ENCODE measurements at regions not wholly inside any gene's neighbourhood (a gene's known extent, or its start where the extent isn't known, plus 50 kb on each side); places are given as distances from the start of the nearest gene placed in this dataset.

- TF ChIP-seq, protein P1, sequence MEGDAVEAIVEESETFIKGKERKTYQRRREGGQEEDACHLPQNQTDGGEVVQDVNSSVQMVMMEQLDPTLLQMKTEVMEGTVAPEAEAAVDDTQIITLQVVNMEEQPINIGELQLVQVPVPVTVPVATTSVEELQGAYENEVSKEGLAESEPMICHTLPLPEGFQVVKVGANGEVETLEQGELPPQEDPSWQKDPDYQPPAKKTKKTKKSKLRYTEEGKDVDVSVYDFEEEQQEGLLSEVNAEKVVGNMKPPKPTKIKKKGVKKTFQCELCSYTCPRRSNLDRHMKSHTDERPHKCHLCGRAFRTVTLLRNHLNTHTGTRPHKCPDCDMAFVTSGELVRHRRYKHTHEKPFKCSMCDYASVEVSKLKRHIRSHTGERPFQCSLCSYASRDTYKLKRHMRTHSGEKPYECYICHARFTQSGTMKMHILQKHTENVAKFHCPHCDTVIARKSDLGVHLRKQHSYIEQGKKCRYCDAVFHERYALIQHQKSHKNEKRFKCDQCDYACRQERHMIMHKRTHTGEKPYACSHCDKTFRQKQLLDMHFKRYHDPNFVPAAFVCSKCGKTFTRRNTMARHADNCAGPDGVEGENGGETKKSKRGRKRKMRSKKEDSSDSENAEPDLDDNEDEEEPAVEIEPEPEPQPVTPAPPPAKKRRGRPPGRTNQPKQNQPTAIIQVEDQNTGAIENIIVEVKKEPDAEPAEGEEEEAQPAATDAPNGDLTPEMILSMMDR (conservative IDR thresholded peaks at IDR 0.05; ENCODE audit: low read length) = peak; percentile 35
- TF ChIP-seq EZH2phosphoT487 (IDR thresholded peaks at IDR 0.05; ENCODE audit: borderline replicate concordance) = no peak
Measured at GRCh38 chr11:123304828-123305466, 109.9 kb upstream of the CLMP start.

All from Loucy (cell line).